ENCODE measurements at regions not wholly inside any gene's neighbourhood (a gene's known extent, or its start where the extent isn't known, plus 50 kb on each side); places are given as distances from the start of the nearest gene placed in this dataset.

DNA sequence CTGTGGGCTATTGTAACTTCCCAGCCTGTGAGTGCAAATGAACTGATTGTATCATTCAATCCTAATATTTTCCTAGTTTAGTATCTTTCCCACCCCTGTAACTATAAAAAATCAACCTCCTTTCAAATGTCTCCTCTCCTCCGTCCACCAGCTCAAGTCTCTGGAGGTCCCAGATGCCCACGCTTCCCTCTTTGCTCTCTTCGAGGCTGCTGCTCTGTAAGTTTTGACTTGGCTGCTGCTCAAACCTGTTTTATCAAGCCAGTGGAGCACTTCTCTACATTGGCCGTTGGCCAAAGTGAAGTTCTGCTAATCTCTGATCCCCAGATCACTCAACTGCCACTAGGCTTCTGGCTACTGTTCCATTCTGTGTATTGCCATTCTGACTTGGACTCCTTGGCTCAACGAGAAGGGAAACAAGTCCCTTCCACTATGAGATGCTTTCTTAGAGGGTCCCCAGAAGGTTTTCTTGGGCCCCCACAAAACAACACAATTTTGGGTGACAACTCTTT lies 60.7 kb upstream of the RAPGEF2 start:
- TF ChIP-seq, protein P1, sequence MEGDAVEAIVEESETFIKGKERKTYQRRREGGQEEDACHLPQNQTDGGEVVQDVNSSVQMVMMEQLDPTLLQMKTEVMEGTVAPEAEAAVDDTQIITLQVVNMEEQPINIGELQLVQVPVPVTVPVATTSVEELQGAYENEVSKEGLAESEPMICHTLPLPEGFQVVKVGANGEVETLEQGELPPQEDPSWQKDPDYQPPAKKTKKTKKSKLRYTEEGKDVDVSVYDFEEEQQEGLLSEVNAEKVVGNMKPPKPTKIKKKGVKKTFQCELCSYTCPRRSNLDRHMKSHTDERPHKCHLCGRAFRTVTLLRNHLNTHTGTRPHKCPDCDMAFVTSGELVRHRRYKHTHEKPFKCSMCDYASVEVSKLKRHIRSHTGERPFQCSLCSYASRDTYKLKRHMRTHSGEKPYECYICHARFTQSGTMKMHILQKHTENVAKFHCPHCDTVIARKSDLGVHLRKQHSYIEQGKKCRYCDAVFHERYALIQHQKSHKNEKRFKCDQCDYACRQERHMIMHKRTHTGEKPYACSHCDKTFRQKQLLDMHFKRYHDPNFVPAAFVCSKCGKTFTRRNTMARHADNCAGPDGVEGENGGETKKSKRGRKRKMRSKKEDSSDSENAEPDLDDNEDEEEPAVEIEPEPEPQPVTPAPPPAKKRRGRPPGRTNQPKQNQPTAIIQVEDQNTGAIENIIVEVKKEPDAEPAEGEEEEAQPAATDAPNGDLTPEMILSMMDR (IDR thresholded peaks at IDR 0.05) = no peak
- Histone ChIP-seq H3K27ac (no peak overlapping the region), H3K9me3 (no peaks in the 10 kb centered on the region), H3K4me1 (no peaks in the 10 kb centered on the region), H3K4me3 (no peak overlapping the region), H3K27me3 (no peaks in the 10 kb centered on the region), H3K36me3 (no peaks in the 10 kb centered on the region)
- intact Hi-C loops (cut with DNase I) = no loop called here
- ATAC-seq (peak; percentile 50), DNase-seq (no peak)

DNA sequence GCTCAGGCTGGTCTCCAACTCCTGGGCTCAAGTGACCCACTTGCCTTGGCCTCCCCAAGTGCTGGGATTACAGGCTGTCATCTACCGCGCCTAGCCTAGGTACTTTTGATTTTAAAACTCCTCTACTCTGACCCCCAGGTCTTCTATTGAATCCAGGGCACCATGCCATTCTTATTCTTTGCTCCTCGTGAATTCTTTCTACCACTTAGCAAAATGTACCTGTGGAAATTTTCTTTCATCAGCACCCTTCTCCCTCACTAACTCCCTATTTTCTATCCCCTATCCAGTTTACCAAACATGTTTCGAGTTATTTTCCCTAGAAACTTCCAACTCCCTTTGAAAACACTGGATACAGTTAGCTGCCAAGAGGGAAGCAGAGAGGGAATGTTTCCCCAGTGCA lies 60.0 kb upstream of the RAPGEF2 start:
- DNase-seq (no peak), ATAC-seq (no peak)
- intact Hi-C loops (cut with DNase I) = no loop called here
- no peak overlapping the region for H3K27ac ChIP-seq
- no peaks in the 10 kb centered on the region for H3K9me3 ChIP-seq
- no peaks in the 10 kb centered on the region for H3K36me3 ChIP-seq
- no peaks in the 10 kb centered on the region for H3K27me3 ChIP-seq
- H3K4me3 ChIP-seq = no peak overlapping the region
- H3K4me1 ChIP-seq = peaks cover 3% of the 10 kb centered on the region
- TF ChIP-seq, protein P1 (IDR thresholded peaks at IDR 0.05) = no peak

DNA sequence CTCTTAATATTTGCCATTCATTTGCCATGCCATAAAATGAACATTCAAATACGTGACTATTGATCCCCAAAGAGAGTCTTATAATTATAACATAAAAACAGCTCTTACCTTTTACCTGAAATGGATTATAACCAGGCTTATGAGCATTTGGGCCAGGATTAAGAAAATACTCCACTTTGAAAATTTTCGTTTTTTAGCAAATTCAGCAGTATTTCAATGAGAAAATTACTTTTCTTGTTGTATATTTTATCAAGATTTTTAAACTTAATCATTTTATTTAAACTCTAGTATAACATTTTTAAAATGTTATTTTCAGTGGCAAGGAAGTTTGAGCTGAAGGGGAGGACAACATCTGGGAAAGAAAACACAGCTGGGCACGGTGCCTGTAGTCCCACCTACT lies 59.0 kb upstream of the RAPGEF2 start:
- intact Hi-C loops (cut with DNase I) = no loop called here
- no peak for ATAC-seq
- H3K4me1 ChIP-seq = peaks cover 5% of the 10 kb centered on the region

DNA sequence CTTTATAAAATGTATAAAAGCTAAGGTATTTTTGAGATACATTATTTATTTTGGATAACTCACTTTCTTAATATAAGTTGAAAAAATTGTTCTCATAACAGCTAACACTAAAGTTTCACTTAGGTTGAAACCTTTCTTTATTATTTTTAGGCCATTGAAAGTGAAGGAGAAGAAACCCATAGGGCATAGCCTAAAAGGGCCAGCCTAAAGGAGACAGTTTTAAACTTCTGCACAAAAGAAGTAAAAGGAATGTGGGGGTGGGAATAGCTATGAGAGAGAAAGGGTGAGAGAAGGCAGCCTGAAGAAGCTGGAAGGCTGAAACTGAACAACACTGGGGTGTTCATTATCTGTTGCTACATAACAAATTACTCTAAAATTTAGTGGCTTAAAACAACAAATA lies 57.6 kb upstream of the RAPGEF2 start:
- H3K27ac ChIP-seq = no peak overlapping the region
- peaks cover 5% of the 10 kb centered on the region for H3K4me1 ChIP-seq
- intact Hi-C loops (cut with DNase I) = no loop called here
- no peak for DNase-seq
- TF ChIP-seq, protein P1 (IDR thresholded peaks at IDR 0.05) = no peak
- H3K4me3 ChIP-seq = no peak overlapping the region
- ATAC-seq = no peak
- no peaks in the 10 kb centered on the region for H3K36me3 ChIP-seq
- no peaks in the 10 kb centered on the region for H3K27me3 ChIP-seq
- H3K9me3 ChIP-seq = no peaks in the 10 kb centered on the region

More for the DNA sequence above, 59.0 kb upstream of the RAPGEF2 start:
- no peak for DNase-seq
- Histone ChIP-seq H3K4me3 (no peak overlapping the region), H3K9me3 (no peaks in the 10 kb centered on the region), H3K27ac (no peak overlapping the region), H3K27me3 (no peaks in the 10 kb centered on the region), H3K36me3 (no peaks in the 10 kb centered on the region)
- TF ChIP-seq, protein P1 (IDR thresholded peaks at IDR 0.05) = no peak

DNA sequence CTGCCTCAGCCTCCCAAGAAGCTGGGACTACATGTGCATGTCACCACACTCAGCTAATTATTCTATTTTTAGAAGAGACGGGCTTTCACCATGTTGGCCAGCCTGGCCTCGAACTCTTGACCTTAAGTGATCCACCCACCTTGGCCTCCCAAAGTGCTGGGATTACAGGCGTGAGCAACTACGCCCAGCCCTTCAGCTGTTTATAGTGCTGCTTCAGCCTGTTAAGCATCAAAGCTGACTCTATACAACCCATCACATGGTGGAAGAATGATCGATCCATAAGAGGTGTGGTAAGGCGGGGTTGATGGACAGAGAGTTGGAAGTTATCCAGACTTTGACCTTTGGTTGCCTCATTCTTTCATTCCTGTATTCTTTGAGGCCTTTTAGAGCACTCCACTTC lies 56.2 kb upstream of the RAPGEF2 start:
- TF ChIP-seq, protein P1 (IDR thresholded peaks at IDR 0.05) = no peak

More for the DNA sequence above, 56.2 kb upstream of the RAPGEF2 start:
- Histone ChIP-seq H3K4me1 (peaks cover 5% of the 10 kb centered on the region), H3K4me3 (no peak overlapping the region), H3K27ac (no peak overlapping the region), H3K27me3 (no peaks in the 10 kb centered on the region), H3K9me3 (no peaks in the 10 kb centered on the region), H3K36me3 (no peaks in the 10 kb centered on the region)
- intact Hi-C loops (cut with DNase I) = no loop called here
- DNase-seq = no peak
- no peak for ATAC-seq
